ENCODE measurements at regions not wholly inside any gene's neighbourhood (a gene's known extent, or its start where the extent isn't known, plus 50 kb on each side); places are given as distances from the start of the nearest gene placed in this dataset.

- no peak for DNase-seq (ENCODE audit: low spot score)
Measured at GRCh38 chr12:69062621-69063237, 129.8 kb upstream of the CPM start.

DNA sequence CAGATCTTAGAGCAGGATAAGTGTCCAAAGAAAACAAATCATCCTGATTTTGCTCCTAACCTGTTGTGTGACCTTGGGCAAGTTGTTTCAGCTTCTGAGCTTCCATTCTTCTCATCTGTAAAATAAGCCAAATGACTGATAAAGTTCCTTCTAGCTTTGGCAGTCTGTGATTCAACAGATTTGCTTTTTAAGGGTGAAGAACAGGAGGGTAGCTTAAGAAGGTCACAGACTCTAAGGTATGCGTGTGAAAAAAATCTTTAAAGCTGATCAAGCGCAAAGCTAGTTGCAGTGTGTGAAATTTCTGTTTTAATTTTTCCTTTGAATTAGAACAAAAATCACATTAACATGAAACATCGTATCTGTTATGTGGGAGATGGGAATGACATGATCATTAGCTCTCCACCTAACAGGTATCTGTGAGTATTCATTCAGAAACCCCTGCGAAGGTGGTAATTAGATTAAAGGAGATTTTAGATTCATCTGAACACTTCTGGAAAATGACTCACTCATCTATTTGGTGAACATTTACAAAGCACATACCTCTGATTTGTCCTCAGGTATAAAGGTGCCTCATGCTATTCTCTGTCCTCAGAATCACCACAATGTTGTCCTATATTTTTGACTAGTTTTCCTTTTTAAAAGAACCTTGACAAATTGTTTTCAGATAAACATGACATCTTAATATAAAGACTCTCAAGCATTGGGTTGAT is 131.9 kb upstream of the CPM start:
- DNase-seq (ENCODE audit: low spot score): no peak

GRCh38 chr12:69065775-69066174 is 132.8 kb upstream of the CPM start:
- no peak for DNase-seq (ENCODE audit: low spot score)

DNA sequence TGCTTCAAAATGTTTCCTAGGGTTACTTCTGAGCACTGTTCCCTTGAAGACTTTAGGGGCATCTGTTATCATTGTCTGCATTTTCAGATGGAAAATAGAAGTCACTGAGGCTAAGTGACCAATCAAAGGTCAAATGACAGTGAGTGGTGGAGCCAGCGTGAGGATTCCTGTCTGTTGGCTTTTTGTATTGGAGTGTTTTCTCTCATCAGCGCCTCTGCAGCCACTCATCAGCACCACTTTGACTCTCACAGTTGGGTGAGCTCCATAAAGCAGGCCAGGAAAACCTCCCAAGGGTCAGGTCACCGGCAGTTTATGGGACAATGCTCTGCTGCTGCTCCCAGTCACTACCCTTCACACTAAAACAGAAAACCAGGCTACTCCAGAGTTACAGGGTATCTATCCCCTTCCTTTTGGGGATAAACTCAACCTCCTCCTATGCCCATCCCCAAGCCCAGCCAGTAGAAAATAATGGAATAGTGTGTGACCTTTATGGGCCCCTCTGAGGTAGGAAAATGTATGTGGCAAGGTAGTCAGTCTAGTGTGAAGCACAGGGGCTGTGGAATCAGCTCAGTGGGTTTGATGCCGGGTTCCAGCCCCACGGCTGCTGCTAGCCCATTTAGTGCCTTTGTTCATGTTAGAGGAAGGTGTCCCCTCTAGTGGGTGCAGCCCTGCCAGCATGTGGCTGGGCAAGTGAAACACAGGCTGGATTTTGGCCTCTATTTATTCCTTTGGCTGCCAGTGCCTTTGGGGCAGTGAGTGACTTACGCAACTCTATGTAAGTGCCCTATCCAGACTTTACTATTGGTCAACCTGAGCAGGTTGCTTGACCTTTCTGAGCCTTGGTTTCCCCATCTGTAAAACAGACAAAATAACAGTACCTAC is 133.8 kb upstream of the CPM start:
- no peak for DNase-seq (ENCODE audit: low spot score)

- DNase-seq (ENCODE audit: low spot score): no peak
Measured at GRCh38 chr12:69067713-69068112, 134.7 kb upstream of the CPM start.

DNA sequence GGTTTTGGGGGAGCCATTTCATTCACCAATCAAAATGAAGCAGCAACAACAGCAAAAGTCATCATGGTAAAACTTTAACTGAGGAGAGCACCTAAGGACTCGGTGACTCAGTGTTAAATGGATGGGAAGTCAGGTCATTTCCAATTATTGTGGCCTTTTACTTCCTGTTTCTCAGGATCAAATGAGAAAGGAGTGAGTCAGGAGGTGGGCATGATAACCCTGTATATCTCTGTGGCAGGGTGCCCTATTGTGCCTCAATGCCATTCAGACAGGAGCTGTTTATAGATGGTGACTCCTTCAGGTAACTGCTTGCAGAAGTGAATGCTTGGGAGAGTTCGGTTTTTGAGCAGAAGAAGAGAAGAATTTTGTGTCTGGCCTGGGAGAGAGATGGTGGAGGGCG is 135.5 kb upstream of the CPM start:
- no peak for DNase-seq (ENCODE audit: low spot score)

DNA sequence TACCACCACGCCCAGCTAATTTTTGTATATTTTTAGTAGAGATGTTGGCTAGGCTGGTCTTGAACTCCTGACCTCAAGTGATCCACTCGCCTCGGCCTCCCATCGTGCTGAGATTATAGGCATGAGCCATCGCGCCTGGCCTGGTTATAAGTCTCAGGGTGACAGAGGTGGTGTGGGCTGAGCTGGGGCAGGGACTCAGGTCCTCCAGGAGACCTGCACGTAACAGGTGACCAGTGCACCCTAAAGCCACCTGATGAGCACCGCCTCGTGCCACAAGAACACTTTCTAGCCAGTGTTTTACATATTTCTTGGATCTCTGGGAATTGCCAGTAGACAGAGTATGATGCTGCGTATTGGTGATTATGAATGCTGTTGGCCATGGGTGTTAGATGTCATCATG is 136.5 kb upstream of the CPM start:
- DNase-seq (ENCODE audit: low spot score): no peak

- peak; percentile 76 for DNase-seq (ENCODE audit: low spot score)
Measured at GRCh38 chr12:69070319-69071090, 137.5 kb upstream of the CPM start.

- DNase-seq (ENCODE audit: low spot score): no peak
Measured at GRCh38 chr12:69071091-69071370, 138.1 kb upstream of the CPM start.

DNA sequence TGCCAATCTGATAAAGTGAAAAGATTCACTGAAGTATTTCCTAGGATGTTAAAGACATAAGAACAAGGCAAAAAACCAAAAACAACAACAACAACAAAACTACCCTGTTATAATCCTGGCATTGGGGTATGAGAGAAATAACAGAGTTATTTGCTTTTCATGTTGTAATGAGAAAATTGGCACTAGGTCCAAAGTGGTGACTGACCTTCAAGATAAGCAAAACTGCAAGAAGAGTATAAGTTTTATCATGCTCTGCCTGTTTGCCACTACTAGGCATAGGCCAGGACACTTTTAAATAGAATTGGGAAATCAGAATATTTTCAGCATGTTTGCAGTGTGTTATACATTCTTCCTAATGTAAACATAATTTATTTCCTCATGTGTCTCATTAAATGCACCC is 140.1 kb upstream of the CPM start:
- DNase-seq (ENCODE audit: low spot score): no peak

- no peak for DNase-seq (ENCODE audit: low spot score)
Measured at GRCh38 chr12:69074556-69075349, 141.8 kb upstream of the CPM start.

DNA sequence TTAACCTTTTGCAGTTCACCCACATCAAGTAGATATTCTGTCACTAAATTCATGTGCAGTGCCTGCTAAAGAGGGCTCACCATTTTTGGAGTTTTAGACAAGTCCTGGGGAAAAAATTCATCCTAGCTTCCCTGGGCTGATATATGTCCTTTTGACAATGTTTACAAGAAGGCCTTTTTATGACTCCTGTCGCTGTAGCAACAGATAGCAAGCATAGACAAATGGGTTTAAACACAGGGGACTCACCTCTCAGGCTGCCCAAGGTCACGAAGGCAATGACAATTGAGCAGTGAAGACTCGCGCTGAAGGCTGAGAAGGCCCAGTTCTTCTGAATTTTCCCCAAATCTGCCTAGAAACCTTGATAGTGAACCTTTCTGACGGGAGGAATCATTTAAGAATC is 150.7 kb upstream of the CPM start:
- DNase-seq (ENCODE audit: low spot score): no peak

DNA sequence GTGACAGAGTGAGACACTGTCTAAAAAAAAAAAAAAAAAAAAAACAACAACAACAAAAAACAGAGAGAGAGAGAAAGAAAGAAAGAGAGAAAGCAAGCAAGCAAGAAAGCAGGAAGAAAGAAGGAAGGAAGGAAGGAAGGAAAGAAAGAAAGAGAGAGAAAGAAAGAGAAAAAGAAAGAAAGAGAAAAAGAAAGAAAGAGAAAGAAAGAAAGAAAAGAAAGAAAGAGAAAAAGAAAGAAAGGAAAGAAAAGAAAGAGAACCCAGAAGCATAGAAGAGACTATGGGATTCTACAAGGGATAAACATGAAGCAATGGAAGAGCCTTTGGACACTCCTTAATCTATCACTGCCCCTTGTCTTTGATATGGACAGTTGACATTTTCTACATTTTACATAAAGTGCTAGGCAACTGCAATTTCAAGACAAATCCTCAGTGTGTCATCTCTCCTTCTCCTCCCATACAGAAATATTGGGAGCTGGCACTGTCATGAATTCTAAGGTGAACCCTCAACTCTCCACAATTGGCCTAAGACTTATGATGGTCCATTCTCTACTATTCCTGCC is 151.9 kb upstream of the CPM start:
- DNase-seq (ENCODE audit: low spot score): no peak

- DNase-seq (ENCODE audit: low spot score): no peak
Measured at GRCh38 chr12:69085852-69086251, 152.9 kb upstream of the CPM start.

GRCh38 chr12:69087986-69088385 is 151.4 kb upstream of the CPSF6 start:
- no peak for DNase-seq (ENCODE audit: low spot score)

DNA sequence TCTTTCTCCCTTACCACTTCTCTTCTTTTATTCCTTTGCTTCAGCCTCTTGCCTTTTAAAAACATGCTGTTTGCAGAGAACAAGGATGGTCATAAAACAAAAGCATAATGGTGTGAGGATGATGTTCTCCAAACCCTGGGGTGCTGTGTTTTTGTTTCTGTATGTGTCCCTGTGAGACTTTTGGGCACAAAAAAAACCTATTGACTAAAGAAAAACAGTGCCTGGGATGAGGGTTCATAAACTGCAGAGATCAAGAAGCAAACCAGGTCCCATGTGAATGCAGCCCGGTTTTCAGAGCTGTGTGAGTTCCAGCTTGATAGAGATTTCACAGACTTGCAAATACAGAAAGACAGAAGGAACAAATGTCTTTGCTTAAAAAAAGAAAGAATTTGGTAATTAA is 148.6 kb upstream of the CPSF6 start:
- DNase-seq (ENCODE audit: low spot score): no peak

GRCh38 chr12:69091442-69092017 is 147.8 kb upstream of the CPSF6 start:
- DNase-seq (ENCODE audit: low spot score): no peak

- no peak for DNase-seq (ENCODE audit: low spot score)
Measured at GRCh38 chr12:69092137-69092536, 147.2 kb upstream of the CPSF6 start.

- DNase-seq (ENCODE audit: low spot score): no peak
Measured at GRCh38 chr12:69094606-69095216, 144.7 kb upstream of the CPSF6 start.

GRCh38 chr12:69095765-69096477 is 143.4 kb upstream of the CPSF6 start:
- DNase-seq (ENCODE audit: low spot score): no peak
